Brain microvascular endothelial cell (primary cell): ENCODE measurements at regions not wholly inside any gene's neighbourhood (a gene's known extent, or its start where the extent isn't known, plus 50 kb on each side); places are given as distances from the start of the nearest gene placed in this dataset.

Experiments
- DNase-seq: peaks from one replicate; pipeline ENCODE4 v3.0.0-alpha.2; 2020
- H3K27ac ChIP-seq: fragments of 250-450 bp; sonication (Bioruptor Pico); 2 replicates; pipeline ENCODE4 v1.5.1; 2020; ENCODE audit warnings: mild to moderate bottlenecking, moderate library complexity
- H3K27me3 ChIP-seq: fragments of 250-450 bp; sonication (Bioruptor Pico); replicated peaks from 2 replicates; pipeline ENCODE4 v1.5.1; 2020; ENCODE audit warnings: mild to moderate bottlenecking
- H3K36me3 ChIP-seq: fragments of 250-450 bp; sonication (Bioruptor Pico); replicated peaks from 2 replicates; pipeline ENCODE4 v1.5.1; 2020; ENCODE audit warnings: mild to moderate bottlenecking
- H3K4me3 ChIP-seq: 2 replicates; pipeline ENCODE4 v1.5.1; 2011; ENCODE audit warnings: low read depth, mild to moderate bottlenecking, control low read depth, low read length, moderate library complexity
- CTCF ChIP-seq: IDR thresholded peaks from 2 replicates; pipeline ENCODE4 v1.5.1; 2011; ENCODE audit warnings: low read depth, mild to moderate bottlenecking, moderate library complexity, low read length, control low read depth, inconsistent platforms; ENCODE audit errors: missing control alignments
- in situ Hi-C: cut with HindIII; loops from 2 replicates; pipeline ENCODE4 v1.10.0; 2017; ENCODE audit warnings: low sequenced_read_pairs, low pct_ligation_motif_present

DNA sequence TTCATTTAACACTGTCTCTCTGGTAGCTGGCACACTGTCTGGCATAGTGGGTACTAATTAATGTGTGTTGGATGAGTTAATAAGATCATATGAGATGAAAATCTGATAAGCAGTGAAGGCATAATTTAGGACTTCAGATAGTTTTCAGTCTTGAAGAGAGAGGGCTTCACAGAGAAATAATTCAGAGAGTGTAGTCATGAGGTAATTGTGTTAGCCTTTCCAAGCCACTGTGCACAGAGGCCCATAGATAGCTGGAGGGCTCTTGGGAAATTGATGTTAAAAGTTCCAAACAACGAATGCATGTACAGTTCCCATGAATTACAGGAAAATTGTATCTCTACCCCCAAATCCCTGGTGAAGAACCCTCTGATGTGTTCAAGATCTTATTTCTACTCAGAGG is 133.8 kb upstream of the HMGA2 start:
- no peak overlapping the region for H3K4me3 ChIP-seq
- H3K27ac ChIP-seq: no peak overlapping the region
- no peak for TF ChIP-seq CTCF
- no peak for DNase-seq
- no peaks in the 10 kb centered on the region for H3K27me3 ChIP-seq
- no peaks in the 10 kb centered on the region for H3K36me3 ChIP-seq
- in situ Hi-C loops: no loop called here

DNA sequence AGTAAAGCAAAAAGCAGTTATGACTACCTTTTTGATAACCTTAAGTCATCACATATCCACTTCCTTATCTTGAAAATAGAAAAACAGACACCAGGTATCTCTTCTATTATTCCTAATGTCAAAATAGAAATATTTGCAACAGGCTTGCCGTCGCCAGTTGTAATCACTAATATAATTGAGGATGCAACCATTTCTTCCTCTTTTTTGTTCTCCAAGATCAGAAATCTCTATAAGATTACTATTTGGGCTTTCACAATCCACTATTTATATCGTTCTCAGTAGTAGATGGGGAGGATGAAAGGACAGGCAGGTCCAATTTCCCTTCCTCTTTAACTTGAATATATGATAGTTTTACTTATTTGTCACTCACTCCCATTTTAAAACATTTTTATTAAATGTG is 130.2 kb upstream of the HMGA2 start:
- no peak for TF ChIP-seq CTCF
- H3K36me3 ChIP-seq: no peaks in the 10 kb centered on the region
- H3K27me3 ChIP-seq: no peaks in the 10 kb centered on the region
- DNase-seq: no peak
- in situ Hi-C loops: no loop called here
- no peak overlapping the region for H3K27ac ChIP-seq
- no peak overlapping the region for H3K4me3 ChIP-seq

DNA sequence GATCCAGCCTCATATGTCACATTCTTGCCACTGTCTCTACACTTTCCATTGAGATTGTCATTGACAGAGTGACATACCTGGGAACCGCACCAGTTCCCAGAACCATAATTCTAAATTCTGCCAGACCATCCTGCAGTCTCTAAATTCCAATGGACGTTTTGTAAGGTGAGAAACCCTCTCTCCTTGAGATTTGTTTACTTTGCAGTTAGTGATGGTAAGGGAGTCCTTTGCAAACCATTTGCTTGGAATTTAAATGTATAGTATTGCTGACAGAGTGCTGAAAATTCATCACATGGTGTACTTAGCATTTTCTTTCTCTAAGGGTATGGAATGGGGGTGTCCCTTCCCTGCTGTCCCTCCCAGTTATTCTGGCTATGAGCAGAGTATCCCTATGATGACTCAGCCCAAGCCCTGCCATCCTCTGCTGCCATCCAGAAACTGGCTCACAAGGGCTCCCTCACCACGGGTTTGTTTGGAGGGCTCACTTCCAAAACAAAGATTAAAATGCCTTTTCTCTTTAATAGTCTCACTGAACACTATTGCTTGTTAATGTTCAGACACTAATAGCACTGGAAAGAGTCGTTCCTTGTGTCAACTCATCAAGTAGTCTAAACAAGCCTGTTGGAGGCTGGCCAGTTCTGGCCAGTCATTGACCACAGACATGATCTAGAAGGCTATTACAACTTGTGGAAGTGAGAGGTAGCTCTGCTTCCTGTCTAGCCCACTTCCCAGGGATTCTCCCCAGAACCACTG is 129.0 kb upstream of the HMGA2 start:
- no peaks in the 10 kb centered on the region for H3K36me3 ChIP-seq
- no peak overlapping the region for H3K4me3 ChIP-seq
- in situ Hi-C loops: no loop called here
- peak; percentile 99 for DNase-seq
- no peak for TF ChIP-seq CTCF
- H3K27ac ChIP-seq: peak overlapping the region; percentile 89
- H3K27me3 ChIP-seq: no peaks in the 10 kb centered on the region

GRCh38 chr12:65696227-65696626 is 128.1 kb upstream of the HMGA2 start:
- H3K27ac ChIP-seq: peak overlapping the region; percentile 89
- no peak for TF ChIP-seq CTCF
- H3K36me3 ChIP-seq: no peaks in the 10 kb centered on the region
- H3K27me3 ChIP-seq: no peaks in the 10 kb centered on the region
- H3K4me3 ChIP-seq: no peak overlapping the region
- no peak for DNase-seq
- in situ Hi-C loops: no loop called here

GRCh38 chr12:65699251-65699650 is 125.0 kb upstream of the HMGA2 start:
- in situ Hi-C loops: no loop called here
- Histone ChIP-seq H3K27me3 (no peaks in the 10 kb centered on the region), H3K4me3 (no peak overlapping the region), H3K27ac (peak overlapping the region; percentile 41), H3K36me3 (no peaks in the 10 kb centered on the region)
- DNase-seq: peak; percentile 40
- peak; percentile 55 for TF ChIP-seq CTCF

GRCh38 chr12:65703176-65703575 is 121.1 kb upstream of the HMGA2 start:
- Histone ChIP-seq H3K4me3 (no peak overlapping the region), H3K27me3 (no peaks in the 10 kb centered on the region), H3K36me3 (no peaks in the 10 kb centered on the region), H3K27ac (no peak overlapping the region)
- no peak for DNase-seq
- in situ Hi-C loops: no loop called here
- TF ChIP-seq CTCF: no peak
